IMR-90 (cell line): ENCODE measurements at regions not wholly inside any gene's neighbourhood (a gene's known extent, or its start where the extent isn't known, plus 50 kb on each side); places are given as distances from the start of the nearest gene placed in this dataset.

Experiments
- ATAC-seq: fragments of 200-7000 bp; cut with Tn5 transposase; 2 replicates; pipeline ENCODE4 v1.9.1; 2020; ENCODE audit warnings: low read depth, mild to moderate bottlenecking, moderate library complexity
- BruUV-seq: library from RNA; stranded (reverse); fragments of 400-500 nt; replicated peaks from 2 replicates; lab custom pipeline; 2021; lab: Mats Ljungman, UMichigan
- CTCF ChIA-PET: fragments of 300-600 bp; formaldehyde crosslinking; extraction: SDS; loops from one replicate; lab custom pipeline; 2021; ENCODE audit warnings: antibody characterized with exemption; lab: Yijun Ruan, JAX
- POLR2A ChIA-PET: fragments of 300-600 bp; sonication (Branson Sonifier 250); formaldehyde crosslinking; loops from one replicate; lab custom pipeline; 2022; ENCODE audit warnings: antibody characterized with exemption; ENCODE audit not compliant: unreplicated experiment; lab: Charles Lee
- DNase-seq: peaks from one replicate; pipeline ENCODE4 v3.0.0; 2013
- H2AFZ ChIP-seq: replicated peaks from 2 replicates; pipeline ENCODE3; 2013; ENCODE audit warnings: low read length, mild to moderate bottlenecking; ENCODE audit not compliant: poor library complexity
- H2AK5ac ChIP-seq: 2 replicates; pipeline ENCODE4 v1.6.1; 2013; ENCODE audit warnings: low read depth, low read length, inconsistent platforms
- H2AK9ac ChIP-seq: replicated peaks from 2 replicates; pipeline ENCODE3; 2013; ENCODE audit warnings: mild to moderate bottlenecking, low read depth, low read length, moderate library complexity; ENCODE audit not compliant: poor library complexity
- H2BK120ac ChIP-seq: 2 replicates; pipeline ENCODE4 v1.6.1; 2013; ENCODE audit warnings: low read depth, low read length, inconsistent platforms
- H2BK15ac ChIP-seq: 3 replicates; pipeline ENCODE4 v1.6.1; 2013; ENCODE audit warnings: low read depth, low read length, inconsistent platforms
- H2BK20ac ChIP-seq: 2 replicates; pipeline ENCODE4 v1.6.1; 2013; ENCODE audit warnings: low read depth, mild to moderate bottlenecking, inconsistent platforms, low read length, moderate library complexity
- H2BK5ac ChIP-seq: 2 replicates; pipeline ENCODE4 v1.6.1; 2013; ENCODE audit warnings: mild to moderate bottlenecking, low read depth, low read length, inconsistent platforms; ENCODE audit not compliant: poor library complexity, severe bottlenecking
- H3K14ac ChIP-seq: replicated peaks from 2 replicates; pipeline ENCODE4 v1.6.1; 2013; ENCODE audit warnings: low read depth, low read length, inconsistent platforms
- H3K18ac ChIP-seq: 2 replicates; pipeline ENCODE4 v1.6.1; 2013; ENCODE audit warnings: low read depth, low read length, control low read depth
- H3K23ac ChIP-seq: 2 replicates; pipeline ENCODE4 v1.6.1; 2013; ENCODE audit warnings: low read depth, low read length, inconsistent platforms
- H3K27ac ChIP-seq: 2 replicates; pipeline ENCODE4 v1.5.1; 2013; ENCODE audit warnings: mild to moderate bottlenecking, control low read depth, low read length; ENCODE audit not compliant: insufficient read depth
- H3K27me3 ChIP-seq: 2 replicates; pipeline ENCODE4 v1.6.1; 2013; ENCODE audit warnings: low read length; ENCODE audit not compliant: control insufficient read depth, insufficient read depth
- H3K36me3 ChIP-seq: 2 replicates; pipeline ENCODE4 v1.6.1; 2013; ENCODE audit warnings: low read length, mixed read lengths; ENCODE audit not compliant: control insufficient read depth, insufficient read depth
- H3K4ac ChIP-seq: 2 replicates; pipeline ENCODE4 v1.6.1; 2013; ENCODE audit warnings: low read depth, low read length, inconsistent platforms
- H3K4me1 ChIP-seq: 2 replicates; pipeline ENCODE4 v1.6.1; 2013; ENCODE audit warnings: low read length, mixed read lengths; ENCODE audit not compliant: control insufficient read depth, insufficient read depth
- H3K4me2 ChIP-seq: 2 replicates; pipeline ENCODE4 v1.6.1; 2013; ENCODE audit warnings: low read depth, mild to moderate bottlenecking, control low read depth, low read length, moderate library complexity
- H3K4me3 ChIP-seq: 2 replicates; pipeline ENCODE4 v1.5.1; 2013; ENCODE audit warnings: low read depth, mild to moderate bottlenecking, control low read depth, low read length, moderate library complexity; ENCODE audit not compliant: insufficient read depth
- H3K56ac ChIP-seq: 2 replicates; pipeline ENCODE4 v1.6.1; 2013; ENCODE audit warnings: low read length, inconsistent platforms; ENCODE audit not compliant: insufficient read depth; ENCODE audit errors: extremely low read depth
- H3K79me1 ChIP-seq, 2 experiments: 2 replicates each; pipeline ENCODE4 v1.6.1; 2013; ENCODE audit warnings: low read length in 2 of 2, inconsistent platforms in 1 of 2, low read depth in 1 of 2
- H3K9ac ChIP-seq: 2 replicates; pipeline ENCODE4 v1.6.1; 2013; ENCODE audit warnings: low read depth, low read length, control low read depth
- H3K9me1 ChIP-seq: 2 replicates; pipeline ENCODE4 v1.6.1; 2013; ENCODE audit warnings: low read length, inconsistent platforms; ENCODE audit not compliant: insufficient read depth
- H3K9me3 ChIP-seq: 2 replicates; pipeline ENCODE4 v1.6.1; 2013; ENCODE audit warnings: low read length; ENCODE audit not compliant: control insufficient read depth, insufficient read depth
- H4K20me1 ChIP-seq: 2 replicates; pipeline ENCODE4 v1.6.1; 2013; ENCODE audit warnings: low read length, inconsistent platforms; ENCODE audit not compliant: insufficient read depth
- H4K5ac ChIP-seq: 2 replicates; pipeline ENCODE4 v1.6.1; 2013; ENCODE audit warnings: mild to moderate bottlenecking, low read depth, low read length, control low read depth
- H4K8ac ChIP-seq, 2 experiments: 2 replicates each; pipeline ENCODE4 v1.6.1; 2013; ENCODE audit warnings: low read depth in 2 of 2, low read length in 2 of 2, control low read depth in 1 of 2, inconsistent platforms in 1 of 2
- H4K91ac ChIP-seq: 2 replicates; pipeline ENCODE4 v1.6.1; 2013; ENCODE audit warnings: low read depth, low read length, inconsistent platforms; ENCODE audit not compliant: insufficient read depth
- CEBPB ChIP-seq: IDR thresholded peaks from 2 replicates; pipeline ENCODE4 v1.6.1; 2012; ENCODE audit warnings: low read depth, low read length, improper control_type of control experiment
- CTCF ChIP-seq: conservative IDR thresholded peaks from 2 replicates; pipeline ENCODE4 v1.5.1; 2012; ENCODE audit warnings: mild to moderate bottlenecking, low read depth, low read length, improper control_type of control experiment
- FOS ChIP-seq: fragments of 150-350 bp; IDR thresholded peaks from 2 replicates; pipeline ENCODE4 v1.6.1; 2016; ENCODE audit warnings: low read depth, low read length
- NFE2L2 ChIP-seq: fragments of 150-350 bp; IDR thresholded peaks from 2 replicates; pipeline ENCODE4 v1.6.1; 2016; ENCODE audit warnings: low read depth, mild to moderate bottlenecking, low read length
- POLR2A ChIP-seq: IDR thresholded peaks from 2 replicates; pipeline ENCODE4 v1.6.1; 2012; ENCODE audit warnings: mild to moderate bottlenecking, low read depth, low read length
- RCOR1 ChIP-seq: IDR thresholded peaks from 2 replicates; pipeline ENCODE4 v1.6.1; 2012; ENCODE audit warnings: mild to moderate bottlenecking, low read length, improper control_type of control experiment; ENCODE audit not compliant: insufficient replicate concordance
- RFX5 ChIP-seq: IDR thresholded peaks from 2 replicates; pipeline ENCODE4 v1.8.0; 2012; ENCODE audit warnings: low read depth, mild to moderate bottlenecking, low read length, moderate library complexity
- SMC3 ChIP-seq: fragments of 150-350 bp; IDR thresholded peaks from 2 replicates; pipeline ENCODE4 v1.6.1; 2016; ENCODE audit warnings: low read depth, mild to moderate bottlenecking, antibody characterized with exemption, low read length, moderate library complexity
- WGBS, 2 experiments: methylation state at CpG; one replicate each; pipeline versions ENCODE4 v1.1.5 to v1.1.7; 2013; ENCODE audit warnings: missing lambda C conversion rate in 2 of 2; ENCODE audit not compliant: insufficient read length in 1 of 2; ENCODE audit errors: extremely low coverage in 2 of 2; 5-methylcytosine and 5-hydroxymethylcytosine counted together
- dilution Hi-C: fragments of 300-500 bp; cut with HindIII; formaldehyde crosslinking; loops from one replicate; pipeline ENCODE4 v1.14.3; 2018; ENCODE audit warnings: low sequenced_read_pairs; ENCODE audit not compliant: unreplicated experiment
- in situ Hi-C: fragments of 300-500 bp; cut with MboI; formaldehyde crosslinking; loops from 3 replicates; pipeline ENCODE4 v1.14.3; 2019; ENCODE audit warnings: low sequenced_read_pairs, inconsistent platforms, mixed read lengths
- intact Hi-C: fragments of 100-400 bp; cut with micrococcal nuclease; formaldehyde crosslinking; loops from 2 replicates; pipeline ENCODE4 v1.10.0; 2022

GRCh38 chr3:117409256-117409655, 699.7 kb downstream of the TUSC7 start:
- no peak overlapping the region for H3K4me2 ChIP-seq
- H3K4me3 ChIP-seq = no peak overlapping the region
- no CpG with 5 or more reads among the region's 1 CpG for WGBS, 2 experiments
- peak overlapping the region; percentile 13; the same call in 1 of the 2 replicates for H4K91ac ChIP-seq
- H3K36me3 ChIP-seq = no peaks in the 10 kb centered on the region
- ATAC-seq (no peak), DNase-seq (no peak)
- H3K27me3 ChIP-seq = no peaks in the 10 kb centered on the region
- 0 out of 2 replicates have a peak overlapping the region, but pooled peaks have one; percentile 41 for H3K4ac ChIP-seq
- no peak overlapping the region for H3K27ac ChIP-seq
- CTCF ChIA-PET = no interaction called here
- H2AK9ac ChIP-seq = no peak overlapping the region
- no peak overlapping the region for H3K18ac ChIP-seq
- H2BK120ac ChIP-seq = no peak overlapping the region
- no peaks in the 10 kb centered on the region for H3K9me3 ChIP-seq
- in situ Hi-C loops = loop anchor here (25.0 kb wide), 1 partner anchor 578 kb away; no protein-coding TSS in a partner anchor
- no peak for TF ChIP-seq CTCF
- no peak for TF ChIP-seq RCOR1
- TF ChIP-seq NFE2L2 = no peak
- TF ChIP-seq CEBPB = no peak
- no peak for TF ChIP-seq POLR2A
- no peak for TF ChIP-seq SMC3
- TF ChIP-seq FOS = no peak
- TF ChIP-seq RFX5 = no peak
- H2BK20ac ChIP-seq = no peak overlapping the region; the same call in 1 of the 2 replicates
- H2BK15ac ChIP-seq = no peak overlapping the region
- H3K23ac ChIP-seq = no peak overlapping the region
- no peaks in the 10 kb centered on the region for H3K79me1 ChIP-seq
- H4K8ac ChIP-seq = peak overlapping the region in 1 of 2 experiments; percentile 21; a peak in 1 of 4 replicates
- no peak overlapping the region; the same call in 1 of the 2 replicates for H4K5ac ChIP-seq
- H4K20me1 ChIP-seq = no peaks in the 10 kb centered on the region
- dilution Hi-C loops = no loop called here
- intact Hi-C loops = no loop called here
- POLR2A ChIA-PET = no interaction called here
- no peak overlapping the region for H3K9ac ChIP-seq
- H3K14ac ChIP-seq = no peak overlapping the region; the same call in 1 of the 2 replicates
- no peak overlapping the region for H2AFZ ChIP-seq
- H3K9me1 ChIP-seq = no peaks in the 10 kb centered on the region
- no peak overlapping the region for H3K56ac ChIP-seq
- peaks cover 2% of the 10 kb centered on the region; the same call in 1 of the 2 replicates for H3K4me1 ChIP-seq
- no peak overlapping the region for H2BK5ac ChIP-seq
- BruUV-seq = no TSS peak
- no peak overlapping the region for H2AK5ac ChIP-seq
